Esophagus muscularis mucosa (tissue), 4 donors: ENCODE measurements at regions not wholly inside any gene's neighbourhood (a gene's known extent, or its start where the extent isn't known, plus 50 kb on each side); places are given as distances from the start of the nearest gene placed in this dataset.

Source experiments
- CTCF ChIP-seq, 3 experiments: fragments of 200-600 bp in 2 of 3; fragments of 450-650 bp in 1 of 3; sonication (generic) in 2 of 3; IDR thresholded peaks; one replicate each; pipeline ENCODE4 v1.5.1; 2017 to 2019; ENCODE audit warnings: antibody characterized with exemption in 3 of 3, mild to moderate bottlenecking in 2 of 3, moderate library complexity in 1 of 3
- EP300 ChIP-seq: sonication (generic); formaldehyde crosslinking; IDR thresholded peaks from one replicate; pipeline ENCODE4 v1.6.1; 2017; ENCODE audit warnings: antibody characterized with exemption
- POLR2A ChIP-seq: fragments of 450-650 bp; IDR thresholded peaks from one replicate; pipeline ENCODE4 v1.6.1; 2017; ENCODE audit warnings: antibody characterized with exemption, moderate library complexity, mild to moderate bottlenecking, low read depth
- POLR2AphosphoS5 ChIP-seq, 2 donors: sonication (generic); formaldehyde crosslinking; IDR thresholded peaks; one replicate each; pipeline ENCODE4 v1.6.1; 2017; ENCODE audit warnings: antibody characterized with exemption in 2 of 2

DNA sequence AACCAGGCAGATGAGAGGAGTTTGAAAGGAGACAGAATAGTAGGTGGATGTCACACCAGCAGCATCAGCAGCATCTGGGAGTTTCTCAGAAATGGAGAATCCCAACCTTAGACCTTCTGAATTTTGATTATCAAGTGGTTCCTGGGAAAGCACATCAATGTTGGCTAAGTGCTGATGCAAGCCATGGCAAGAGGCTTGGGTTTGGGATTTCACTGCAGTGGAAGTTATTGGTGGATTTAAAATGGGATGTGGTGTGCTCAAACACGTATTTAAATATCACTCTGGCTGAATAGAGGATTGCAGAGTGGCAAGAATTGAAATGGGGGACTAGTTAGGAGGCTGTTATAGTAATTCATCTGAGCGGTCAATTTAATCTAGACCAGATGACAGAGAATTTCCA lies 387.8 kb upstream of the WWC1 start:
- TF ChIP-seq CTCF (IDR thresholded peaks at IDR 0.05) (no peak), EP300 (no peak), POLR2AphosphoS5 (IDR thresholded peaks at IDR 0.05) (no peak), POLR2A (no peak)
